Esophagus muscularis mucosa (tissue), 4 donors: ENCODE measurements at regions not wholly inside any gene's neighbourhood (a gene's known extent, or its start where the extent isn't known, plus 50 kb on each side); places are given as distances from the start of the nearest gene placed in this dataset.

ENCODE experiments used
- DNase-seq: peaks from one replicate; pipeline ENCODE4 v3.0.0-alpha.2; 2017; ENCODE audit errors: extremely low spot score
- H3K27ac ChIP-seq, 4 donors: fragments of 200-600 bp; sonication (generic); replicated peaks in 1 of 4; 1 replicate in 3 of 4; 2 replicates in 1 of 4; pipeline ENCODE4 v1.5.1; 2016 to 2019; ENCODE audit warnings: mild to moderate bottlenecking in 1 of 4
- H3K27me3 ChIP-seq, 4 donors: fragments of 200-600 bp; sonication (generic); one replicate each; pipeline versions ENCODE4 v1.5.1 to v1.6.0; 2016 to 2019
- H3K36me3 ChIP-seq, 4 donors: fragments of 200-600 bp; sonication (generic); one replicate each; pipeline ENCODE4 v1.5.1; 2016 to 2019
- H3K4me1 ChIP-seq, 4 donors: fragments of 200-600 bp; sonication (generic); one replicate each; pipeline ENCODE4 v1.5.1; 2016 to 2019
- H3K4me3 ChIP-seq, 4 donors: fragments of 200-600 bp; sonication (generic); 1 replicate in 2 of 4; 2 replicates in 2 of 4; pipeline ENCODE4 v1.5.1; 2016 to 2019; ENCODE audit warnings: mild to moderate bottlenecking in 4 of 4, moderate library complexity in 1 of 4
- H3K9me3 ChIP-seq, 4 donors: fragments of 200-600 bp; sonication (generic); 1 replicate in 3 of 4; 2 replicates in 1 of 4; pipeline ENCODE4 v1.5.1; 2016 to 2019
- EP300 ChIP-seq: sonication (generic); formaldehyde crosslinking; IDR thresholded peaks from one replicate; pipeline ENCODE4 v1.6.1; 2017; ENCODE audit warnings: antibody characterized with exemption
- POLR2A ChIP-seq: fragments of 450-650 bp; IDR thresholded peaks from one replicate; pipeline ENCODE4 v1.6.1; 2017; ENCODE audit warnings: antibody characterized with exemption, moderate library complexity, mild to moderate bottlenecking, low read depth
- POLR2AphosphoS5 ChIP-seq, 2 donors: sonication (generic); formaldehyde crosslinking; IDR thresholded peaks; one replicate each; pipeline ENCODE4 v1.6.1; 2017; ENCODE audit warnings: antibody characterized with exemption in 2 of 2
- WGBS: methylation state at CpG from one replicate; pipeline ENCODE4 v1.1.5; 2018; 5-methylcytosine and 5-hydroxymethylcytosine counted together
- intact Hi-C: fragments of 100-400 bp; cut with DNase I; formaldehyde crosslinking; loops from one replicate; pipeline ENCODE4 v1.15.1; 2023
- TF ChIP-seq, protein P1 (sequence below), 3 experiments: fragments of 200-600 bp in 2 of 3; fragments of 450-650 bp in 1 of 3; sonication (generic) in 2 of 3; IDR thresholded peaks; one replicate each; pipeline ENCODE4 v1.5.1; 2017 to 2019; ENCODE audit warnings: antibody characterized with exemption in 3 of 3, mild to moderate bottlenecking in 2 of 3, moderate library complexity in 1 of 3

DNA sequence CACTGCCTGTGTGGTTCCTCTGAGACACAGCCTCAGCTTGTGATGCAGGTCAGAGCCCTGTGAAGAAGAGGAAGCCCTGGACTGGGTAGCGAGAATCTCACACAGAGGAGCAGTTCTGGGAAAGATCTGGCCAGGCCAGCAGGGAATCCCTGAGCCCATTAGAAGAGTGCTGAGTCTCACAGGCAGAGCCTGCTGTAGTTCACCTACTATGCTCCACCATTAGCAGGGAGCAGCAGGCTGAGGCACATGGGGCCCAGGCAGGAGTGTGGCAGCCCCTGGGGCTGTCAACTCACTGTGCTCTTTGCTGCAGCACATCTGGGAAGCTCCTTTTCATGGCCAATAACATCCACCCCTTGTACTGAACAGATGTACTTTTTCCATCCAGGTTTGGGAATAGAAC lies 146.8 kb upstream of the B3GAT2 start:
- no peak for DNase-seq
- no peak overlapping the region for H3K4me3 ChIP-seq
- no peak overlapping the region for H3K27ac ChIP-seq
- no peaks in the 10 kb centered on the region for H3K27me3 ChIP-seq
- peaks cover 0 to 17% (median 11%) of the 10 kb centered on the region in 4 donors for H3K9me3 ChIP-seq
- intact Hi-C loops: no loop called here
- no peaks in the 10 kb centered on the region for H3K36me3 ChIP-seq
- TF ChIP-seq POLR2A (no peak), POLR2AphosphoS5 (IDR thresholded peaks at IDR 0.05) (no peak)
- TF ChIP-seq, protein P1, sequence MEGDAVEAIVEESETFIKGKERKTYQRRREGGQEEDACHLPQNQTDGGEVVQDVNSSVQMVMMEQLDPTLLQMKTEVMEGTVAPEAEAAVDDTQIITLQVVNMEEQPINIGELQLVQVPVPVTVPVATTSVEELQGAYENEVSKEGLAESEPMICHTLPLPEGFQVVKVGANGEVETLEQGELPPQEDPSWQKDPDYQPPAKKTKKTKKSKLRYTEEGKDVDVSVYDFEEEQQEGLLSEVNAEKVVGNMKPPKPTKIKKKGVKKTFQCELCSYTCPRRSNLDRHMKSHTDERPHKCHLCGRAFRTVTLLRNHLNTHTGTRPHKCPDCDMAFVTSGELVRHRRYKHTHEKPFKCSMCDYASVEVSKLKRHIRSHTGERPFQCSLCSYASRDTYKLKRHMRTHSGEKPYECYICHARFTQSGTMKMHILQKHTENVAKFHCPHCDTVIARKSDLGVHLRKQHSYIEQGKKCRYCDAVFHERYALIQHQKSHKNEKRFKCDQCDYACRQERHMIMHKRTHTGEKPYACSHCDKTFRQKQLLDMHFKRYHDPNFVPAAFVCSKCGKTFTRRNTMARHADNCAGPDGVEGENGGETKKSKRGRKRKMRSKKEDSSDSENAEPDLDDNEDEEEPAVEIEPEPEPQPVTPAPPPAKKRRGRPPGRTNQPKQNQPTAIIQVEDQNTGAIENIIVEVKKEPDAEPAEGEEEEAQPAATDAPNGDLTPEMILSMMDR (IDR thresholded peaks at IDR 0.05): no peak
- WGBS: no CpG with 5 or more reads among the region's 1 CpG
- H3K4me1 ChIP-seq: peaks cover 15 to 26% (median 26%) of the 10 kb centered on the region in 4 donors

DNA sequence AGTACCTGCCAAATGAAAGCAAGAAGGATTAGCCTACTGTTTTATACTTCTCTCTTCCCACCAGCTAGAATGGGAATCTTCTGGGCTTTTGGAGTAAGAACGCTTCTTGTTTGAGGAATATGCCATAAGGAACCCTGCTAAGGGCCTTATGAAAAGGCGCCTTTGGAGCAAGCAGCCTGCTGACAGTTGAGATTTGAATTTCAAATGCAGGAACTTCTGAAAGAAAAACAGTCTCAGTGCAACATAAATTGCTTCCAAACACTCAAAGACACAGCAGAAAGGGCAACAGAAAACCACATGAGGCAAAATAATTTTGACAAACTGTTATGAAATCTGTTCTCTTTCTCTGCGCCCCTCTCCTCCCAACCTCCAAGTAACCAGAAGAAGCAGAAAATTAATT lies 149.4 kb upstream of the B3GAT2 start:
- intact Hi-C loops: no loop called here
- DNase-seq: no peak
- 77% methylated on average over 3 of the region's 3 CpGs for WGBS
- Histone ChIP-seq H3K36me3 (no peaks in the 10 kb centered on the region), H3K27me3 (no peaks in the 10 kb centered on the region), H3K27ac (no peak overlapping the region), H3K9me3 (no peaks in the 10 kb centered on the region), H3K4me3 (no peak overlapping the region), H3K4me1 (peaks cover 15 to 27% (median 27%) of the 10 kb centered on the region in 4 donors)
- TF ChIP-seq EP300 (no peak), POLR2AphosphoS5 (IDR thresholded peaks at IDR 0.05) (no peak), POLR2A (no peak)
- TF ChIP-seq, protein P1 (IDR thresholded peaks at IDR 0.05): no peak

DNA sequence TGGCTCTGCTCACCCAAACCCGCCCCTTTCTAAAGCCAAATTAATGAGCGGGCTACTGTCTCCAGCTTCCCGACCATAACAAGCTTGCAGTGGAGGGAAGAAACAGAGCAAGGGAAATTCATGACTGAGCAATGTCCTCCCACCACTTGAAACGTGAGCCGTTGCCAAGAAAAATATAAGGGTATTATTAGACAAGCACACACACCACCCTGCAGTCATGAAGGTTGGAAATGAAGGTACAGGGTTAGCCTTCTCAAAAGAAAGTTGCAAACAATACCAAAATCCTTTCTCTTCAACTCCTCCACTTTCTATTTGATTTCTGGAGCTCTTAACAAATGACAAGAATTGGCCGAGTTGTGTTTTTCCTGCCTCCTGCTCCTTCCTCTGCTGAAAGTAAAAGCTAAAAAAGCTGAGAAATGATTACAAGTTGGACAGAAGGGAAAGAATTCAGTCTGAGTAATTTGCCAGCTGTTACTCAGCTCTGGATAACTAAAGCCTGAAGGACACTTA lies 151.1 kb upstream of the B3GAT2 start:
- H3K4me3 ChIP-seq: peak overlapping the region; percentile 12 to 39 (median 28)
- intact Hi-C loops: no loop called here
- peaks cover 15 to 27% (median 27%) of the 10 kb centered on the region in 4 donors for H3K4me1 ChIP-seq
- peak overlapping the region; percentile 11 to 50 (median 40) for H3K27ac ChIP-seq
- no peaks in the 10 kb centered on the region for H3K27me3 ChIP-seq
- no peaks in the 10 kb centered on the region for H3K9me3 ChIP-seq
- TF ChIP-seq, protein P1 (IDR thresholded peaks at IDR 0.05): no peak
- no peak for TF ChIP-seq POLR2A
- WGBS: 6% methylated on average over 6 of the region's 6 CpGs
- H3K36me3 ChIP-seq: no peaks in the 10 kb centered on the region
- no peak for DNase-seq

DNA sequence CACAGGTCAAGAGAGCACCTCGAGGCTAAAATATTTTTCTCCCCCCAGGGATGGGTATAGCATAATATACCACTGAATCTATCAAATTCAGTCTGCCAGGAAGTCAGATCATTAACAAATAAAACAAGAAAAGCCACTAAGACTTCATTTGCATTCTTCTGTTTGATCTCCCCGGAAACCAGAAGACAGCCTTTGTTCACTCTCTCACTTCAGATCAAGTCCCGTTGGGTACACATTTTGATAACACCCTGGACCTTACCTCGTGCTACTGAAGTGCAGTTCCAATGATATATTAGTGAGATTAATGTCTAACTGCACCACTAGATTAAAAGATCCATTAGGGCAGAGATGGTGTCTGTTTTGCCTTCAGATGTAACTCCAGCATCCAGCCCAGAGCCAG lies 157.7 kb upstream of the B3GAT2 start:
- Histone ChIP-seq H3K27ac (no peak overlapping the region), H3K36me3 (no peaks in the 10 kb centered on the region), H3K27me3 (no peaks in the 10 kb centered on the region), H3K4me3 (no peak overlapping the region), H3K9me3 (peaks cover 0 to 10% (median 4%) of the 10 kb centered on the region in 4 donors), H3K4me1 (no peaks in the 10 kb centered on the region)
- WGBS: 41% methylated on average over 4 of the region's 4 CpGs
- no peak for DNase-seq
- intact Hi-C loops: no loop called here
- TF ChIP-seq, protein P1 (IDR thresholded peaks at IDR 0.05): no peak
- no peak for TF ChIP-seq POLR2A
- no peak for TF ChIP-seq POLR2AphosphoS5 (IDR thresholded peaks at IDR 0.05)
- no peak for TF ChIP-seq EP300

DNA sequence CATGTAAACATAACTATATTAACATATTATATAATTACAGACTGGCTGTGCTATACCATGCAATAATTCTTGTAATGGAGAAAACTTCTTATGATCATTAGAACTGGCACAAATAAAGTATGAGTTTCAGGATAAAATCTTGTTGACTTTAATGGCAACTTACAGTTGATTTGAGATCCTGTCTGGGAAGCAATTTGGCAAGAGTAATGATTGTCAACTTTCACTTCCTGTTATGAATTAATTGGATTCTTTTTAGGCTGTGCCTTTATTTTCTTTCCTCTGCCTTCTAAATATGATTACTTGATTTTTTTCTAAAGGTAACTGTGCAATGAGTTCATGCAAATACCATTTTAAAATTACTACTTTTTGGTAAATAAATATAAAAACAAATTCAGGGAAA lies 158.1 kb upstream of the B3GAT2 start:
- no peak for TF ChIP-seq EP300
- H3K27ac ChIP-seq: no peak overlapping the region
- DNase-seq: no peak
- H3K4me3 ChIP-seq: no peak overlapping the region
- no peaks in the 10 kb centered on the region for H3K4me1 ChIP-seq
- H3K9me3 ChIP-seq: peaks cover 0 to 14% (median 6%) of the 10 kb centered on the region in 4 donors
- no peaks in the 10 kb centered on the region for H3K36me3 ChIP-seq
- intact Hi-C loops: no loop called here
- no peaks in the 10 kb centered on the region for H3K27me3 ChIP-seq
